H1 (cell line): ENCODE measurements at regions not wholly inside any gene's neighbourhood (a gene's known extent, or its start where the extent isn't known, plus 50 kb on each side); places are given as distances from the start of the nearest gene placed in this dataset.

ENCODE experiments used
- CTCF ChIA-PET: fragments of 300-600 bp; sonication (Branson Sonifier 250); formaldehyde crosslinking; loops from one replicate; lab custom pipeline; 2021; ENCODE audit not compliant: partially characterized antibody; lab: Charles Lee
- POLR2A ChIA-PET: fragments of 300-600 bp; sonication (Branson Sonifier 250); formaldehyde crosslinking; loops from one replicate; lab custom pipeline; 2021; ENCODE audit warnings: inconsistent platforms; ENCODE audit not compliant: partially characterized antibody; lab: Charles Lee
- DNase-seq, 2 experiments: peaks; one replicate each; pipeline versions ENCODE4 v3.0.0 to v3.0.0-alpha.2; 2010 to 2022; ENCODE audit warnings: low spot score in 2 of 2, low read depth in 1 of 2, mixed read lengths in 1 of 2
- FAIRE-seq: peaks from 2 replicates; lab custom pipeline; 2011; peaks lifted over from hg19 to GRCh38; lab: Jason Lieb, UNC
- H2AFZ ChIP-seq: 2 replicates; pipeline ENCODE4 v1.8.1; 2012; ENCODE audit warnings: low read length, inconsistent platforms
- H2AK5ac ChIP-seq: 2 replicates; pipeline ENCODE4 v1.6.1; 2013; ENCODE audit warnings: low read depth, low read length
- H2BK120ac ChIP-seq: replicated peaks from 2 replicates; pipeline ENCODE3; 2013; ENCODE audit warnings: low read depth, low read length, inconsistent platforms
- H2BK12ac ChIP-seq: 2 replicates; pipeline ENCODE4 v1.6.1; 2013; ENCODE audit warnings: low read depth, low read length
- H2BK15ac ChIP-seq: 2 replicates; pipeline ENCODE4 v1.6.1; 2013; ENCODE audit warnings: low read length
- H2BK20ac ChIP-seq: 2 replicates; pipeline ENCODE4 v1.6.1; 2013; ENCODE audit warnings: low read length
- H2BK5ac ChIP-seq: 2 replicates; pipeline ENCODE4 v1.6.1; 2013; ENCODE audit warnings: low read depth, low read length
- H3K14ac ChIP-seq: 2 replicates; pipeline ENCODE4 v1.6.1; 2013; ENCODE audit warnings: inconsistent platforms; ENCODE audit not compliant: insufficient read length
- H3K18ac ChIP-seq: 2 replicates; pipeline ENCODE4 v1.6.1; 2013; ENCODE audit warnings: low read length; ENCODE audit errors: extremely low read depth
- H3K23ac ChIP-seq: 2 replicates; pipeline ENCODE4 v1.6.1; 2013; ENCODE audit warnings: inconsistent platforms; ENCODE audit not compliant: insufficient read length
- H3K23me2 ChIP-seq: 2 replicates; pipeline ENCODE4 v1.6.1; 2013; ENCODE audit warnings: low read depth, low read length
- H3K27ac ChIP-seq: 2 replicates; pipeline ENCODE4 v1.6.1; 2011; ENCODE audit warnings: low read depth, low read length, inconsistent platforms
- H3K27me3 ChIP-seq, 4 experiments: replicated peaks in 1 of 4; 1 replicate in 1 of 4; 2 replicates in 3 of 4; pipeline versions ENCODE4 v1.6.1 to v1.8.1; 2011 to 2013; ENCODE audit warnings: low read length in 3 of 4, mild to moderate bottlenecking in 3 of 4, inconsistent platforms in 2 of 4, mixed read lengths in 2 of 4, moderate library complexity in 1 of 4; ENCODE audit not compliant: control insufficient read depth in 3 of 4, insufficient read depth in 3 of 4; ENCODE audit errors: extremely low read depth in 1 of 4
- H3K36me3 ChIP-seq, 4 experiments: 2 replicates each; pipeline versions ENCODE4 v1.6.1 to v1.8.1; 2011 to 2013; ENCODE audit warnings: mild to moderate bottlenecking in 4 of 4, low read length in 3 of 4, moderate library complexity in 2 of 4, control low read depth in 1 of 4, inconsistent platforms in 1 of 4; ENCODE audit not compliant: insufficient read depth in 4 of 4, control insufficient read depth in 2 of 4
- H3K4ac ChIP-seq: replicated peaks from 2 replicates; pipeline ENCODE3; 2013; ENCODE audit warnings: low read length, low read depth, mixed read lengths, inconsistent platforms; ENCODE audit not compliant: insufficient read length
- H3K4me1 ChIP-seq, 4 experiments: replicated peaks in 1 of 4; 1 replicate in 1 of 4; 2 replicates in 3 of 4; pipeline versions ENCODE4 v1.6.1 to v1.8.1; 2011 to 2013; ENCODE audit warnings: low read length in 3 of 4, inconsistent platforms in 2 of 4, mixed read lengths in 1 of 4; ENCODE audit not compliant: insufficient read depth in 4 of 4, control insufficient read depth in 3 of 4
- H3K4me2 ChIP-seq, 2 experiments: 2 replicates each; pipeline versions ENCODE4 v1.6.1 to v1.8.1; 2011 to 2013; ENCODE audit warnings: low read depth in 2 of 2, low read length in 2 of 2, control low read depth in 1 of 2, inconsistent platforms in 1 of 2, mild to moderate bottlenecking in 1 of 2; ENCODE audit not compliant: insufficient read depth in 1 of 2
- H3K4me3 ChIP-seq, 4 experiments: fragments of 200-600, 300-600 bp in 1 of 4; sonication (generic), shearing (Covaris generic), sonication (Bioruptor Twin) in 1 of 4; 2 replicates each; pipeline versions ENCODE4 v1.5.1 to v1.8.1; 2011 to 2016; ENCODE audit warnings: low read length in 4 of 4, low read depth in 3 of 4, control low read depth in 2 of 4, inconsistent platforms in 2 of 4, mild to moderate bottlenecking in 2 of 4, mixed read lengths in 1 of 4, moderate library complexity in 1 of 4; ENCODE audit not compliant: insufficient read depth in 2 of 4; ENCODE audit errors: extremely low read depth in 1 of 4
- H3K56ac ChIP-seq: replicated peaks from 2 replicates; pipeline ENCODE3; 2013; ENCODE audit warnings: low read depth, mild to moderate bottlenecking, mixed read lengths, low read length, inconsistent platforms; ENCODE audit not compliant: insufficient read length
- H3K79me1 ChIP-seq: 2 replicates; pipeline ENCODE4 v1.6.1; 2013; ENCODE audit warnings: low read depth, low read length, control low read depth
- H3K79me2 ChIP-seq, 2 experiments: 2 replicates each; pipeline versions ENCODE4 v1.6.1 to v1.8.1; 2012 to 2013; ENCODE audit warnings: low read length in 2 of 2, mild to moderate bottlenecking in 2 of 2, inconsistent platforms in 1 of 2; ENCODE audit not compliant: insufficient read depth in 2 of 2, control insufficient read depth in 1 of 2
- H3K9ac ChIP-seq, 4 experiments: replicated peaks in 1 of 4; 1 replicate in 1 of 4; 2 replicates in 3 of 4; pipeline versions ENCODE4 v1.6.1 to v1.8.1; 2011 to 2013; ENCODE audit warnings: low read depth in 3 of 4, low read length in 3 of 4, control low read depth in 2 of 4, mild to moderate bottlenecking in 2 of 4, moderate library complexity in 2 of 4, inconsistent platforms in 1 of 4; ENCODE audit errors: extremely low read depth in 1 of 4
- H3K9me3 ChIP-seq, 2 experiments: 2 replicates each; pipeline versions ENCODE4 v1.6.1 to v1.8.1; 2012 to 2013; ENCODE audit warnings: mild to moderate bottlenecking in 2 of 2, moderate library complexity in 2 of 2, control low read depth in 1 of 2, inconsistent platforms in 1 of 2, low read depth in 1 of 2, low read length in 1 of 2, mixed read lengths in 1 of 2; ENCODE audit not compliant: insufficient read depth in 2 of 2
- H4K20me1 ChIP-seq, 2 experiments: replicated peaks in 1 of 2; 2 replicates each; pipeline versions ENCODE3 to v1.8.1; 2011 to 2013; ENCODE audit warnings: inconsistent platforms in 2 of 2, low read length in 2 of 2, mild to moderate bottlenecking in 1 of 2; ENCODE audit not compliant: insufficient read depth in 2 of 2, control insufficient read depth in 1 of 2
- H4K5ac ChIP-seq: 2 replicates; pipeline ENCODE4 v1.6.1; 2013; ENCODE audit warnings: low read length, low read depth, mixed read lengths, inconsistent platforms; ENCODE audit not compliant: insufficient read length
- H4K8ac ChIP-seq: 2 replicates; pipeline ENCODE4 v1.8.0; 2013; ENCODE audit warnings: mild to moderate bottlenecking, moderate library complexity, low read length, inconsistent platforms; ENCODE audit not compliant: insufficient read depth; ENCODE audit errors: extremely low read depth
- H4K91ac ChIP-seq: replicated peaks from 2 replicates; pipeline ENCODE3; 2013; ENCODE audit warnings: low read length, mixed read lengths, inconsistent platforms; ENCODE audit not compliant: insufficient read length
- MAX ChIP-seq: IDR thresholded peaks from 2 replicates; pipeline ENCODE4 v1.6.1; 2012; ENCODE audit warnings: inconsistent platforms
- YY1 ChIP-seq: IDR thresholded peaks from 2 replicates; pipeline ENCODE4 v1.6.1; 2011; ENCODE audit warnings: low read depth, mild to moderate bottlenecking, low read length
- WGBS, 2 experiments: shearing (Covaris generic) in 1 of 2; methylation state at CpG; one replicate each; pipeline versions ENCODE4 v1.1.6 to v1.1.7; 2013 to 2015; ENCODE audit warnings: low lambda C conversion rate in 2 of 2, mixed read lengths in 2 of 2, inconsistent platforms in 1 of 2, low coverage in 1 of 2, missing lambda C conversion rate in 1 of 2; ENCODE audit not compliant: insufficient replicate concordance in 2 of 2, insufficient coverage in 1 of 2, insufficient read length in 1 of 2; ENCODE audit errors: extremely low coverage in 1 of 2, missing lambda C conversion rate in 1 of 2; 5-methylcytosine and 5-hydroxymethylcytosine counted together

GRCh38 chr11:32184723-32185376 lies 94.0 kb downstream of the RCN1 start:
- H3K23me2 ChIP-seq = peaks cover 2% of the 10 kb centered on the region; the same call in 1 of the 2 replicates

More at GRCh38 chr11:32184723-32185376, 94.0 kb downstream of the RCN1 start:
- H3K18ac ChIP-seq = no peak overlapping the region
- no peaks in the 10 kb centered on the region for H3K79me2 ChIP-seq
- H4K8ac ChIP-seq = no peak overlapping the region
- 96% methylated on average over 8 of the region's 10 CpGs; no CpG with 5 or more reads in 1 of the 2 experiments for WGBS, 2 experiments
- DNase-seq (no peak), FAIRE-seq (no peak)
- no peak overlapping the region for H3K14ac ChIP-seq
- H2BK12ac ChIP-seq = no peak overlapping the region
- H2AFZ ChIP-seq = no peak overlapping the region
- H3K36me3 ChIP-seq = no peaks in the 10 kb centered on the region
- H3K27me3 ChIP-seq = no peaks in the 10 kb centered on the region
- H3K9me3 ChIP-seq = no peaks in the 10 kb centered on the region
- no peak for TF ChIP-seq MAX
- TF ChIP-seq YY1 = no peak
- H3K23ac ChIP-seq = no peak overlapping the region
- H3K27ac ChIP-seq = no peak overlapping the region
- no peak overlapping the region for H2BK15ac ChIP-seq
- H4K91ac ChIP-seq = no peak overlapping the region
- H2BK20ac ChIP-seq = no peak overlapping the region
- H2AK5ac ChIP-seq = no peak overlapping the region
- H3K4ac ChIP-seq = no peak overlapping the region
- H2BK5ac ChIP-seq = no peak overlapping the region
- no peak overlapping the region for H3K9ac ChIP-seq
- no peak overlapping the region for H2BK120ac ChIP-seq
- no peak overlapping the region for H4K5ac ChIP-seq
- POLR2A ChIA-PET = no interaction called here
- H3K56ac ChIP-seq = no peak overlapping the region
- no peaks in the 10 kb centered on the region for H4K20me1 ChIP-seq
- H3K4me2 ChIP-seq = no peak overlapping the region
- no peaks in the 10 kb centered on the region for H3K79me1 ChIP-seq
- H3K4me3 ChIP-seq = no peak overlapping the region
- CTCF ChIA-PET = interaction anchor here (0.6 to 2.9 kb wide), 5 partner anchors 9 to 1079 kb away, joined by 3 to 21 read pairs (median 3); no protein-coding TSS in a partner anchor
- no peaks in the 10 kb centered on the region for H3K4me1 ChIP-seq
